ENCODE measurements at regions not wholly inside any gene's neighbourhood (a gene's known extent, or its start where the extent isn't known, plus 50 kb on each side); places are given as distances from the start of the nearest gene placed in this dataset.

- TF ChIP-seq CTCF (IDR thresholded peaks at IDR 0.05) = no peak
- no peak for TF ChIP-seq POLR2A (IDR thresholded peaks at IDR 0.05)
These were observed 82.7 kb upstream of the ZBTB18 start for GRCh38 chr1:243968413-243968812.
